Stimulated activated CD8-positive, alpha-beta memory T cell treated with anti-CD3 and anti-CD28 coated beads, Interleukin-4, amount 100 ng/mL, for 24 hours (primary cell): ENCODE measurements at regions not wholly inside any gene's neighbourhood (a gene's known extent, or its start where the extent isn't known, plus 50 kb on each side); places are given as distances from the start of the nearest gene placed in this dataset.
"Not testable (repeated sequence)": the region's sequence is repeated elsewhere in the genome, so short reads cannot be mapped to it uniquely, and the experiment has no call there.

Experiments used
- DNase-seq: peaks from one replicate; pipeline ENCODE4 v3.0.0-alpha.2; 2020; ENCODE audit warnings: low read depth

DNA sequence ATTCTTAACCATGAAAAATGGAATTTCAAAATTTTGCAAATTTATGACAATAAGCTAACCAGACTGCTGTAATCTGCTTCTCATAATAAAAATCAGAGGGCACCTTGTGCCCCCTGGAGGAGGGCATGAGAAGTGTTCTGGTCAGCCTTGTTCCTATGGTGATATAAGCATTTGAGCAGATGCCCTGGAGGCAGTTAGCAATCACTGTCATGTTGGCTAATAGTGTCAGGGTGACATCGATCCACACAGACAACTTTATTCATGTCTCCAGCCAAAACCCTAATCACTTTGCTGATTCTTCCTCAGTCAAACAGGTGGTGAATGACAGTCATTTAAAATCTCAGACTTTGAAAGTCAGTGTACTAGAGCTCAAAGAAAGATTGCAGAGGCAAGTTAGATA lies 943.0 kb downstream of the GALC start:
- no peak for DNase-seq

DNA sequence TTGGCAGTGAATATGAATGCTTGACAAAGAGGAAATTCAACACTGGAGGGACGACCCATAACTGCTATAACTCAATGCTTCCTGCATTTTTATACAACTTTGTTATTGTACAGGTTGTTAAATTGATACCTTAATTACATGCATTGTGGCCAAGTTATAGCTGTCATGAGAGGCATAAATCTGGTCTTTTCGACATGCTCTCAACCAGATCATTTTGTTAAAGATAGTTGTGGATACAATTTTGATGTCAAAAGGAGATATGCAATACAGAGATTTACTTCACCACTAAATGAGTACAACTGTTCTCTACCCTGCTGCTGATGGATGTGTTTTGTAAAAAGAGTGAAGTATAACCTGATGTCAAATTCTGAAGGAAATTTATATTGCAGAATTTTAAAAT lies 946.0 kb downstream of the GALC start:
- DNase-seq = no peak

- no peak for DNase-seq
Observed at GRCh38 chr14:87045956-87046355, 947.0 kb downstream of the GALC start.

DNA sequence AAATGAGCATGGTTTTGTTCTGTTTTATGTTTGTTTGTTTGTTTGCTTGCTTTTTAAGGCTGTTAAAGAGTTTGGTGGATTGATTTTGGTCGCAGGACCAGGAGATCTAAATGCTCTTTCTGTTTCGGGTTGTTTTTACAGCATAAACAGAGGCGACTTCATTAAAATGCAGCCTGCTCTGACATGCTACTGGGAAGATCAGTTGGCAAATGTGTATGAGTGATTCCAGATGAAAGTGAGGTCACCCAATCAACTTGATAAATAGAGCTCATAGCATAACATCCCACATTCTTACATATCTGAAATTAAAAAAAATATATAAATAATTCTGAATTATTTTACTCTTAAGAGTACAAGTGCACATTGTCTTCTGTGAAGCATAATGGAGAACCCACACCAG lies 947.7 kb downstream of the GALC start:
- DNase-seq = no peak

DNA sequence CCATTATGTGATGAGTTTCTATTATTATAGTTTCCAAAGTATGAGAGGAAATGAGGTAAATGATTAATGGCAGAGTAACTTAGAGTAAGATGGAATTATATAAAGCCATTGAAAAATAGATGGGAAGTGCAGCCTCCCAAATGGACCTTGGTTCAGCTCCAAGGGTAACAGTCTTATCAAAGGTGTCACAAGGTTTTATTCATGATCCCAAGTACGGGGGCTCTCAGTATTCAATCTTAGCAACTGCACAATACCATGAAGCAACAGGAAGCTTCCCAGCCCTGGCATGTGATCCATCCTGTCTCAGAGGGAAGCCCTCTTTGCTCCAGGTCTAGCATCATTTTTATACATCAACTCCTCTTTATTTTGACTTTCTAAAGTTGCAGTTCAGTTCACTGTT lies 948.2 kb downstream of the GALC start:
- no peak for DNase-seq

GRCh38 chr14:87043667-87044200 lies 949.2 kb downstream of the GALC start:
- no peak for DNase-seq

- DNase-seq = no peak
Observed at GRCh38 chr14:87042354-87042753, 950.6 kb downstream of the GALC start.

- DNase-seq = no peak
Observed at GRCh38 chr14:87041290-87042020, 951.5 kb downstream of the GALC start.

- DNase-seq = no peak
Observed at GRCh38 chr14:87034680-87035079, 958.3 kb downstream of the GALC start.

GRCh38 chr14:87030197-87030596 lies 962.8 kb downstream of the GALC start:
- DNase-seq = no peak

- not testable (repeated sequence) for DNase-seq
Observed at GRCh38 chr14:87020106-87020505, 972.9 kb downstream of the GALC start.

DNA sequence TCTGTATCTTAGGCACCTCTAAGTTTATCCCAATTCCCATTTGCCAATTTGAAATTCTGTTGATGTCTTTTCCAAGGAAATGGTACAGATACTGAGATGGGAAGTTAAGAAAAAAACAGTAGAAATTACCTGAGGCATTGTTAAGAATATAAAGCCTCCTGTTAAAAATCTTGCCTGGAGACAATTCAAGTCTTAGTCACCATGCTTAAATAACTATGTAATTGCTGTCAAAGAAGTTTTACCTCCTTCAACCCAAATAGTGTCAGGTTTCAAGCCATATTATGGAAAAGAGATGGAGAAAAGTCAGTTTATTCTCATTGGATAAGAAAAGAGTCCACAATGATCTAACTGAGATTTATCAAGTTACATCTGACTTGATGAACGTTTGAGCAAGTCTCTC lies 974.7 kb downstream of the GALC start:
- no peak for DNase-seq

GRCh38 chr14:87017335-87017734 lies 975.6 kb downstream of the GALC start:
- no peak for DNase-seq

DNA sequence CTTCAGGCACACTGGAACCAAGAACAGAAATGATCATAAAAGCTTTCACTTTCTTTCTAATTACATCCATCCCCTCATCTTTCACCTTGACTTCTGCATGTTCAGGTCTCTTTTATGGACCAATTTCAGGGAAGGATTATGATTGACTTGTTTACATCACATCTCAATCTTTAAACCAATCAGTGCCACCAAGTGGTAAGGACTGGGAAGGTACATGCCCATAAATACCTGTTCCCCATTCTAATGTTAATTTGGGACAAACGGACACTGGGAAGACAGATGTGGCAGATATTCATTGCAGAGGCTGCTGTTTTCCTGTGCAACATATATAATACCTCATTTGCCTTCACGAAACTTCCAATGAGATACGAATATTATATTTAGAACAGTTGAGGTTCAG lies 978.1 kb downstream of the GALC start:
- DNase-seq = no peak

GRCh38 chr14:87013583-87013982 lies 979.4 kb downstream of the GALC start:
- DNase-seq = no peak

- DNase-seq = no peak
Observed at GRCh38 chr14:87008965-87009364, 984.0 kb downstream of the GALC start.

DNA sequence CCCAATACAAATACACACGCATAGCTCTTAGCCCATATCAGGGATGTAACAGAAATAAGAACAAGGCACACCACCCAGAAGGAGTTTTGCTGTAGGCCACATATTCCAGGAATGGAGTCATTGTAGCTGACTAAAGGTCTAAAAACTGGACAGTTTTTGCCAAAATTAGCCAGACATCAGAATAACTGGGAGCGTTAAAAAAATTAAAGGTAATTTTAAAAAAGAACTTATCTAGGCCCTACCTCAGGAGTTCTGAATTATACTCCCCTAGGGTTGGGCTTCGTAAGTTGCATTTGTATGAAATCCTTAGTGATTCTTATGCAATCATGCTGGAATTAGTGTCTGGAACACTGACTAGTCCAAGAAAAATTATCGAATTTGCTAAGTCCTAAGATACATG lies 987.7 kb downstream of the GALC start:
- no peak for DNase-seq

DNA sequence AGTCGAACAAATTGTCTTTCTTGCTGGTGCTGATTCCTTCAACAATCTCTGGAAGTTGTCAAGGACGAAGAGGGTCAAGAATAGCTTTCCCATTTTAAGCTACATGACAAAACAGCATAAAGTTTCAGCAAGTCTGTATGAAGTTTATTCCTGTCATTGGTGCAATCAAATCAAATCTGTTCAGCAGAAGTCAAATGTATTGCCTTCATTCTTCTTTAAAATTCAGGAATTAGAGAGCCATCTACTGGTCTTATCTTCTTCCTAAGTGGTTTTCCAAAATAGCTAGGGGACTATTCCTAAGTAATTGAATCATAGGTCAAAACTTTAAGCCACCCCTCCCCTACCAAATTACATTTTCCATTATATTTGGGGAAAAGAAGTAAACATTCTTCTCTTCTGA lies 990.2 kb downstream of the GALC start:
- DNase-seq = no peak

GRCh38 chr14:87001333-87001732 lies 991.6 kb downstream of the GALC start:
- DNase-seq = no peak

- DNase-seq = no peak
Observed at GRCh38 chr14:87000081-87000480, 992.9 kb downstream of the GALC start.

DNA sequence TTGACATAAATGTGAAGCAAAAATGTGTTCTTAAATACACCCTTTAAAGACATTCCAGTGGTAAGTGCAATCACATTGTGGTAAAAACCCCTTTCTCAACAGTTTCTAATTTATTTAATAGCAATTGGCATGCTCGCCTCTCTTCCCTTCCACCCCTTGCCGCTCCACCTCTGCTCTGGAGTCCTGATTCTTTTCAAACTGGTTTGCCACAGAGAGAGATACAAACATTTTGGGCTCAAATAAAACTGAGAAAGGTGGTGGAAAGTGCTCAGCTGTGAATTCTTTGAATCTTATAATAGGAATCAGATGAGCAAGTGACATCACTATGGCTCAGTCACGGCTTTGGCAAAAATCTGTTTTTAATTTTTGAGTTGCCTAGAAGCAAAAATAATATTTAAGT lies 993.9 kb downstream of the GALC start:
- no peak for DNase-seq

DNA sequence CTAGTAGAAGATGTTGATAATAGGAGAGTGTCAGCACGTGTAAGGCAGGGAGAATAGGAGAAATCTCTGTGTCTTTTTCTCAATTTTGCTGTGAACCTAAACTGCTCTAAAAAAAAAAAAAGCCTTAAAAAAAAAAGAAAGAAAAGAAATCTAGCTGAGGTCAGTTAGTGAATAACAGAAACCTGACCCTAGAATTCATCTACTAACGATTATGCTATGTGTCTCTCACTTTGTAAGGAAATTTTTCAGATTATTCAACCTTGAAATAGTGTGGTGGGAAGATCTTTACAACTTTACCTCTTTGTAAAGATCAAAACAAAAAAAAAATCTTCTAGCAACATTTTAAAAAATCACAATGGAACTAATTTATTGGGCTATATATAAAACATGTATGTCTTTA lies 995.7 kb downstream of the GALC start:
- DNase-seq = no peak

DNA sequence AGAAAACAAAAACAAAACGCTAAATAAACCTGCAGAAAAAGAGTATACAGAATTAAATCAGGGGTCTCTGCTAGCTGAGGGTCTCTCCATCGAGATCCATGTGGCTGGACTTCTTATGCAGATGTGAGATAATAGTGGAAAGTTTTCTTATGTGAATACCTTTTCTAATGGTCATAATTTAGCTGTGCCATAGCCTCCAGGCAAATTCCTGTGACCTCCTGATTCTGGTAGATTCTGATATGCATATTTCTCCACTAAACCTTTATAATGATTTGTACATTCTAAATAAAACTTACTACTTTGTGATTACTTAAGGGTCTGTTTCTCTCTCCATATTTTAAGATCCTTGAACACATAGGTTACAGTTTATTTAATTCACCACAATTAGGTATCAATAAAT lies 1002.6 kb downstream of the GALC start:
- DNase-seq = no peak

- DNase-seq = no peak
Observed at GRCh38 chr14:86989285-86989684, 1003.7 kb downstream of the GALC start.
